Caco-2 (cell line): ENCODE measurements at regions not wholly inside any gene's neighbourhood (a gene's known extent, or its start where the extent isn't known, plus 50 kb on each side); places are given as distances from the start of the nearest gene placed in this dataset.
"Not testable (repeated sequence)": the region's sequence is repeated elsewhere in the genome, so short reads cannot be mapped to it uniquely, and the experiment has no call there.

ENCODE experiments used
- BruUV-seq: library from RNA; stranded (reverse); fragments of 400-500 nt; replicated peaks from 2 replicates; lab custom pipeline; 2021; lab: Mats Ljungman, UMichigan
- CTCF ChIA-PET: fragments of 300-600 bp; sonication (Branson Sonifier 250); formaldehyde crosslinking; loops from one replicate; lab custom pipeline; 2022; ENCODE audit warnings: antibody characterized with exemption; lab: Charles Lee
- POLR2A ChIA-PET: fragments of 300-600 bp; sonication (Branson Sonifier 250); formaldehyde crosslinking; loops from one replicate; lab custom pipeline; 2022; ENCODE audit warnings: antibody characterized with exemption; lab: Charles Lee
- DNase-seq, 2 experiments: peaks; one replicate each; pipeline versions ENCODE4 v3.0.0 to v3.0.0-alpha.2; 2020 to 2022
- H3K27me3 ChIP-seq: replicated peaks from 2 replicates; pipeline ENCODE4 v1.6.0; 2011; ENCODE audit warnings: low read length; ENCODE audit not compliant: control insufficient read depth, insufficient read depth
- H3K36me3 ChIP-seq: 2 replicates; pipeline ENCODE4 v1.5.1; 2011; ENCODE audit warnings: low read length; ENCODE audit not compliant: control insufficient read depth, insufficient read depth
- H3K4me1 ChIP-seq: fragments of 250-450 bp; sonication (Bioruptor Pico); 2 replicates; pipeline ENCODE4 v1.5.1; 2020; ENCODE audit warnings: mild to moderate bottlenecking
- H3K4me3 ChIP-seq: 2 replicates; pipeline ENCODE4 v1.5.1; 2011; ENCODE audit warnings: low read depth, mild to moderate bottlenecking, control low read depth, low read length
- H3K9me3 ChIP-seq: fragments of 250-450 bp; sonication (Bioruptor Pico); 2 replicates; pipeline ENCODE4 v1.5.1; 2020; ENCODE audit warnings: mild to moderate bottlenecking, moderate library complexity
- H3K27ac Mint-ChIP-seq: one replicate; pipeline ENCODE4 v1.8.0; 2022; ENCODE audit warnings: mixed read lengths; ENCODE audit not compliant: unreplicated experiment
- H3K27me3 Mint-ChIP-seq: one replicate; pipeline ENCODE4 v1.8.0; 2022; ENCODE audit warnings: mixed read lengths; ENCODE audit not compliant: insufficient read depth, unreplicated experiment
- H3K36me3 Mint-ChIP-seq: one replicate; pipeline ENCODE4 v1.8.0; 2022; ENCODE audit warnings: mild to moderate bottlenecking, mixed read lengths; ENCODE audit not compliant: insufficient read depth, unreplicated experiment
- H3K4me1 Mint-ChIP-seq: one replicate; pipeline ENCODE4 v1.8.0; 2022; ENCODE audit warnings: low read depth, mixed read lengths; ENCODE audit not compliant: unreplicated experiment
- H3K4me3 Mint-ChIP-seq: one replicate; pipeline ENCODE4 v1.8.0; 2022; ENCODE audit warnings: mild to moderate bottlenecking, moderate library complexity, mixed read lengths; ENCODE audit not compliant: unreplicated experiment
- H3K9me3 Mint-ChIP-seq: one replicate; pipeline ENCODE4 v1.8.0; 2022; ENCODE audit warnings: mixed read lengths; ENCODE audit not compliant: unreplicated experiment
- CTCF ChIP-seq, 2 experiments: fragments of 200-600 bp in 1 of 2; IDR thresholded peaks; 1 replicate in 1 of 2; 2 replicates in 1 of 2; pipeline versions ENCODE4 v1.5.1 to v1.8.0; 2011 to 2022; ENCODE audit warnings: antibody characterized with exemption in 1 of 2, control low read depth in 1 of 2, inconsistent platforms in 1 of 2, low read depth in 1 of 2, low read length in 1 of 2, mild to moderate bottlenecking in 1 of 2, moderate library complexity in 1 of 2; ENCODE audit not compliant: insufficient read depth in 1 of 2, severe bottlenecking in 1 of 2, unreplicated experiment in 1 of 2
- intact Hi-C: fragments of 100-400 bp; cut with micrococcal nuclease; formaldehyde crosslinking; loops from one replicate; pipeline ENCODE4 v1.10.0; 2022; ENCODE audit not compliant: unreplicated experiment

GRCh38 chr19:31885280-31885853, 460.0 kb upstream of the ZNF507 start:
- ChIA-PET CTCF (no interaction called here), POLR2A (no interaction called here)
- H3K27me3 Mint-ChIP-seq: peaks cover 8% of the 10 kb centered on the region

GRCh38 chr19:31890230-31890629, 455.2 kb upstream of the ZNF507 start:
- H3K36me3 Mint-ChIP-seq: no peaks in the 10 kb centered on the region
- intact Hi-C loops: no loop called here
- ChIA-PET CTCF (interaction anchor here (0.6 kb wide), 1 partner anchor 34 kb away, joined by 3 read pairs; no protein-coding TSS in a partner anchor), POLR2A (no interaction called here)
- Histone ChIP-seq H3K36me3 (no peaks in the 10 kb centered on the region), H3K9me3 (no peaks in the 10 kb centered on the region), H3K4me1 (no peaks in the 10 kb centered on the region), H3K27me3 (no peaks in the 10 kb centered on the region), H3K4me3 (no peak overlapping the region)
- no peak for DNase-seq
- no peaks in the 10 kb centered on the region for H3K4me1 Mint-ChIP-seq
- no peak for TF ChIP-seq CTCF (IDR thresholded peaks at IDR 0.05; ENCODE audit: insufficient read depth in 1 of 2, low read depth in 1 of 2, low read length in 1 of 2, severe bottlenecking in 1 of 2, unreplicated experiment in 1 of 2)
- H3K27ac Mint-ChIP-seq: no peak overlapping the region
- H3K27me3 Mint-ChIP-seq: peaks cover 13% of the 10 kb centered on the region
- no TSS peak for BruUV-seq
- H3K9me3 Mint-ChIP-seq: peaks cover 23% of the 10 kb centered on the region
- no peak overlapping the region for H3K4me3 Mint-ChIP-seq

More at GRCh38 chr19:31885280-31885853, 460.0 kb upstream of the ZNF507 start:
- H3K27me3 ChIP-seq: no peaks in the 10 kb centered on the region
- no peaks in the 10 kb centered on the region for H3K9me3 Mint-ChIP-seq
- TF ChIP-seq CTCF (IDR thresholded peaks at IDR 0.05; ENCODE audit: insufficient read depth in 1 of 2, low read depth in 1 of 2, low read length in 1 of 2, severe bottlenecking in 1 of 2, unreplicated experiment in 1 of 2): no peak
- no TSS peak for BruUV-seq
- H3K4me1 Mint-ChIP-seq: no peaks in the 10 kb centered on the region
- no peak overlapping the region for H3K4me3 ChIP-seq
- no peaks in the 10 kb centered on the region for H3K4me1 ChIP-seq
- H3K9me3 ChIP-seq: no peaks in the 10 kb centered on the region
- H3K36me3 Mint-ChIP-seq: no peaks in the 10 kb centered on the region
- DNase-seq: no peak
- intact Hi-C loops: no loop called here
- no peak overlapping the region for H3K4me3 Mint-ChIP-seq
- no peak overlapping the region for H3K27ac Mint-ChIP-seq
- H3K36me3 ChIP-seq: no peaks in the 10 kb centered on the region

- H3K27me3 Mint-ChIP-seq: peaks cover 16% of the 10 kb centered on the region
- intact Hi-C loops: no loop called here
- H3K27ac Mint-ChIP-seq: no peak overlapping the region
- no peaks in the 10 kb centered on the region for H3K9me3 ChIP-seq
- H3K9me3 Mint-ChIP-seq: peaks cover 23% of the 10 kb centered on the region
- POLR2A ChIA-PET: no interaction called here
- no peak overlapping the region for H3K4me3 ChIP-seq
- no peaks in the 10 kb centered on the region for H3K4me1 ChIP-seq
- CTCF ChIA-PET: no interaction called here
- H3K27me3 ChIP-seq: no peaks in the 10 kb centered on the region
- H3K4me1 Mint-ChIP-seq: no peaks in the 10 kb centered on the region
- DNase-seq: no peak
- H3K4me3 Mint-ChIP-seq: no peak overlapping the region
- BruUV-seq: no TSS peak
- TF ChIP-seq CTCF (IDR thresholded peaks at IDR 0.05; ENCODE audit: insufficient read depth in 1 of 2, low read depth in 1 of 2, low read length in 1 of 2, severe bottlenecking in 1 of 2, unreplicated experiment in 1 of 2): no peak
- no peaks in the 10 kb centered on the region for H3K36me3 ChIP-seq
- no peaks in the 10 kb centered on the region for H3K36me3 Mint-ChIP-seq
Observed at GRCh38 chr19:31892060-31892459, 453.4 kb upstream of the ZNF507 start.

- H3K4me3 Mint-ChIP-seq, H3K27ac Mint-ChIP-seq, H3K4me3 ChIP-seq, H3K9me3 ChIP-seq, CTCF ChIA-PET, BruUV-seq, POLR2A ChIA-PET, H3K36me3 ChIP-seq, H3K27me3 ChIP-seq, H3K36me3 Mint-ChIP-seq, H3K4me1 ChIP-seq, DNase-seq, H3K4me1 Mint-ChIP-seq, intact Hi-C loops: not testable (repeated sequence)
- Mint-ChIP-seq H3K9me3 (peaks cover 23% of the 10 kb centered on the region), H3K27me3 (peaks cover 12% of the 10 kb centered on the region)
Observed at GRCh38 chr19:31893491-31893890, 451.9 kb upstream of the ZNF507 start.
